WTC11 (cell line): ENCODE measurements at regions not wholly inside any gene's neighbourhood (a gene's known extent, or its start where the extent isn't known, plus 50 kb on each side); places are given as distances from the start of the nearest gene placed in this dataset.
"Not testable (repeated sequence)": the region's sequence is repeated elsewhere in the genome, so short reads cannot be mapped to it uniquely, and the experiment has no call there.

ENCODE experiments used
- ATF1 ChIP-seq: sonication (generic); formaldehyde crosslinking; IDR thresholded peaks from 2 replicates; pipeline ENCODE4 v1.8.1; 2023; ENCODE audit warnings: mild to moderate bottlenecking, moderate library complexity, missing genetic modification reagents
- ATF2 ChIP-seq: sonication (generic); formaldehyde crosslinking; IDR thresholded peaks from 2 replicates; pipeline ENCODE4 v1.8.1; 2022; ENCODE audit warnings: low read depth, missing genetic modification reagents, borderline replicate concordance
- CREB1 ChIP-seq: sonication (generic); formaldehyde crosslinking; IDR thresholded peaks from 2 replicates; pipeline ENCODE4 v1.8.0; 2023; ENCODE audit warnings: mild to moderate bottlenecking, missing genetic modification reagents
- CTCF ChIP-seq: fragments of 200-600 bp; IDR thresholded peaks from 2 replicates; pipeline ENCODE4 v1.8.0; 2022; ENCODE audit warnings: antibody characterized with exemption
- ELF4 ChIP-seq: sonication (generic); formaldehyde crosslinking; IDR thresholded peaks from 2 replicates; pipeline ENCODE4 v1.8.1; 2022; ENCODE audit warnings: low read depth, mild to moderate bottlenecking, moderate library complexity, missing genetic modification reagents
- GABPB1 ChIP-seq: sonication (generic); formaldehyde crosslinking; IDR thresholded peaks from 2 replicates; pipeline ENCODE4 v1.8.1; 2023; ENCODE audit warnings: mild to moderate bottlenecking, missing genetic modification reagents
- MAX ChIP-seq: sonication (generic); formaldehyde crosslinking; IDR thresholded peaks from 2 replicates; pipeline ENCODE4 v1.8.0; 2022; ENCODE audit warnings: mild to moderate bottlenecking, missing genetic modification reagents
- NR1H2 ChIP-seq: sonication (generic); formaldehyde crosslinking; IDR thresholded peaks from 2 replicates; pipeline ENCODE4 v1.9.0; 2021; ENCODE audit warnings: mild to moderate bottlenecking, moderate library complexity, missing genetic modification reagents
- RELA ChIP-seq: sonication (generic); formaldehyde crosslinking; IDR thresholded peaks from 2 replicates; pipeline ENCODE4 v1.8.1; 2022; ENCODE audit warnings: missing genetic modification reagents, mild to moderate bottlenecking, borderline replicate concordance
- SP1 ChIP-seq: sonication (generic); formaldehyde crosslinking; conservative IDR thresholded peaks from 2 replicates; pipeline ENCODE4 v1.8.1; 2022; ENCODE audit warnings: missing genetic modification reagents
- USF1 ChIP-seq: sonication (generic); formaldehyde crosslinking; IDR thresholded peaks from 2 replicates; pipeline ENCODE4 v1.8.0; 2022; ENCODE audit warnings: mild to moderate bottlenecking, missing genetic modification reagents
- ZNF512 ChIP-seq: sonication (generic); formaldehyde crosslinking; IDR thresholded peaks from 2 replicates; pipeline ENCODE4 v1.8.1; 2022; ENCODE audit warnings: missing genetic modification reagents, borderline replicate concordance
- TF ChIP-seq, protein P1 (sequence below): fragments of 250-450 bp; sonication (Bioruptor Pico); IDR thresholded peaks from 2 replicates; pipeline ENCODE4 v2.1.2; 2022; ENCODE audit warnings: mild to moderate bottlenecking, moderate library complexity
- TF ChIP-seq, protein P2 (sequence below): sonication (generic); formaldehyde crosslinking; IDR thresholded peaks from 2 replicates; pipeline ENCODE4 v1.8.1; 2023; ENCODE audit warnings: mild to moderate bottlenecking, missing genetic modification reagents, moderate library complexity

- TF ChIP-seq, protein P1, sequence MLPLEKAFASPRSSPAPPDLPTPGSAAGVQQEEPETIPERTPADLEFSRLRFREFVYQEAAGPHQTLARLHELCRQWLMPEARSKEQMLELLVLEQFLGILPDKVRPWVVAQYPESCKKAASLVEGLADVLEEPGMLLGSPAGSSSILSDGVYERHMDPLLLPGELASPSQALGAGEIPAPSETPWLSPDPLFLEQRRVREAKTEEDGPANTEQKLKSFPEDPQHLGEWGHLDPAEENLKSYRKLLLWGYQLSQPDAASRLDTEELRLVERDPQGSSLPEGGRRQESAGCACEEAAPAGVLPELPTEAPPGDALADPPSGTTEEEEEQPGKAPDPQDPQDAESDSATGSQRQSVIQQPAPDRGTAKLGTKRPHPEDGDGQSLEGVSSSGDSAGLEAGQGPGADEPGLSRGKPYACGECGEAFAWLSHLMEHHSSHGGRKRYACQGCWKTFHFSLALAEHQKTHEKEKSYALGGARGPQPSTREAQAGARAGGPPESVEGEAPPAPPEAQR (CRISPR knock-in tag), result not testable (repeated sequence)
- not testable (repeated sequence) for TF ChIP-seq ATF1; SP1 (CRISPR knock-in tag); USF1 (CRISPR knock-in tag); RELA (CRISPR knock-in tag); CTCF; ELF4 (CRISPR knock-in tag); NR1H2; ZNF512 (CRISPR knock-in tag); CREB1 (CRISPR knock-in tag); GABPB1 (CRISPR knock-in tag); ATF2 (CRISPR knock-in tag); MAX (CRISPR knock-in tag)
- TF ChIP-seq, protein P2, sequence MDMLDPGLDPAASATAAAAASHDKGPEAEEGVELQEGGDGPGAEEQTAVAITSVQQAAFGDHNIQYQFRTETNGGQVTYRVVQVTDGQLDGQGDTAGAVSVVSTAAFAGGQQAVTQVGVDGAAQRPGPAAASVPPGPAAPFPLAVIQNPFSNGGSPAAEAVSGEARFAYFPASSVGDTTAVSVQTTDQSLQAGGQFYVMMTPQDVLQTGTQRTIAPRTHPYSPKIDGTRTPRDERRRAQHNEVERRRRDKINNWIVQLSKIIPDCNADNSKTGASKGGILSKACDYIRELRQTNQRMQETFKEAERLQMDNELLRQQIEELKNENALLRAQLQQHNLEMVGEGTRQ (CRISPR knock-in tag), result not testable (repeated sequence)
Measured at GRCh38 chr6:56812851-56813250, 142.1 kb upstream of the BEND6 start.
